Kidney glomerular epithelial cell (primary cell): ENCODE measurements at regions not wholly inside any gene's neighbourhood (a gene's known extent, or its start where the extent isn't known, plus 50 kb on each side); places are given as distances from the start of the nearest gene placed in this dataset.
A peak's percentile ranks its signal among the peaks of the same experiment; 100 is the strongest.
"Not testable (repeated sequence)": the region's sequence is repeated elsewhere in the genome, so short reads cannot be mapped to it uniquely, and the experiment has no call there.

ENCODE experiments used
- DNase-seq: peaks from one replicate; lab custom pipeline; 2025; lab: John Stamatoyannopoulos, UW

GRCh38 chr10:44743535-44743934, 167.6 kb upstream of the TMEM72 start:
- DNase-seq = no peak

- DNase-seq = peak; percentile 76
These were observed 165.2 kb upstream of the TMEM72 start for GRCh38 chr10:44745920-44746319.

DNA sequence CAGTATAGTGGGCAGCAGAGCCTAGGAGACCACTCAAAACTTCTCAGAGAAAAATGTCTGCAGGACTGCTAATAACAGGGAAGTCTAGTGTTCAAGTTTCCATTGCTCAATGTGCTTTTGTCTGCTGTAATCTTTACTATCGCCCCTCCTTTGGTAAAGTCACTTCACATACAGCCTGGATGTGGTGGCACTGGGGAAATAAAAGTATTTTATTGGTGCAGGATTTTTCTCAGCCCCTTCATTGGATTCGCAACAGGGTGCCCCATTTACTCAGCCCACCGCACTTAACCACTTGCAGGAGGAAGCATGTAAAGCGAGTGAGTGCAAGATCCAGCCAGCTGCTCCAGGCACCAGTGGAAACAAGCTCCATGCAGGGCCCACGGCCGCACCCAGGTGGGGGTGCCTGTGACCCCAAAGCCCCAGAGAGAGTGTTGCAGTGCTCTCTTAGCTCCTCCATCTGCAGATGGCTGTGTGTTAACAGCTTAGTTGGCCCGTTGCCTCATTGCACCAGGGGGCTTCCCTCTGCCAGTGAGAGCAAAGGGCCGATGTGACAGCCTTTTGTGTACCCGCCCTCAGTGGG, 163.5 kb upstream of the TMEM72 start:
- no peak for DNase-seq

DNA sequence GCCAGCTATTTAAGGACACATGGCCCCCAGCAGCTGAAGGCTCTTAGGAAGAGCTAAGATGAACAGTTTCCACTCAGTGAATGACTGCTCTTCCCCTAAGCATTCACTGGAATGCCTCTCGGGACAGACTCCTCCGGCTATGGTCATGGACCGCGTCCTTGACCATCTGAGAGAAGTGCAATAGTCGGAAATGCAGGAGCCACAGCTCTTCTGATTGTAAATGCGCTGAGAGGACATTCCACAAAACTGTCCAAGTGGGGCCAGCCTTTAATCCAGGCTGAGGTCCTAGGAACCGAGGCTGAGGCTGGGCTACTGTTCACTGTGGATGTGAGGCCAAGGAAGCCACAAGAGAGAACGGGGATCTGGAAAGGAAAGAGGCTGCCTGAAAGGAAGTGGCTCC, 162.0 kb upstream of the TMEM72 start:
- DNase-seq = peak; percentile 21

DNA sequence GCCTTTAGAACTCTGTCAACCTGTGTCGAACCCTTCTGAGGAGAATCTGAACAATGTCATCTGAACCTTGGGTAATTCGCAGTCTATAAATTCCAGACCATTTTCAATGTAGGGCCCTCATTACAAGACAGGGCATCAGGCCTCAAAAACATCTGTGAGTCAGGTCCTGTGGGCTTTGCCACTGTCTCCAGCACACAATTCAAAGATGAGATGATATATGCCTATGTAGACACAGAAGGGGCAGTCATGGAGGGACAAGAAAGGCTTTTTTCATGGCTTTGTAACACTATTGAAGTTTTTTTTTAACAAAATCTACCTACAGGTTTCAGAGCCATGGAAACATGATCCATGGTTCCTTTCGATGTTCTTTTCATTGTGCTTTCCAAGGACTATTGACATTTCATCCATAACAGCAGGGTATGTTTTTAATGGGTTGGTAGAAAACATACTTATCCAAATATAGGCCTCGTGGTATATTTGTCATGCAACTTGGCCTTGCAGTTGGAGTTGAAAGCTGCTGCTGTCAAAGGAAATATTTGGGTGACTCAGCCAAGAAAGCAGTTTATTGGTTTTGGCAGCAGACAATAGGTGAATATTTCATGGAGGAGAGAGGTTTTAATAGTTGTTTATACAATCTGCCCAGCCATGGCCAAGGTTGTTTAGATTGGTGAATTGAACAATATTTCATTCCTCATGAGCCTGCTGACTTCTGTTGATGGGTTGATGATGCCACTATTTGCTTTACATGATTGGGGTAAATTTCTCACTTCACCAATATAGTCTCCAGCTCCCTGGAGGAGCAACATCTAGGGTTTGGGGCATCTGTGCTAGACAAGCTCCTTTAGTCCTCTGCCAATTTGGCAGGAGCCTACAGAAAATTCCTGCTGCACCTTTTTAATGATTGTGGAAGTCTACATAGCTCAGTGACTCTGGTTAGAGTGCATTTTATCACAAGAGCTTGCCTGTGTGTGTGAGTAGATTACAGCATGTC, 158.4 kb upstream of the TMEM72 start:
- DNase-seq = peak; percentile 98

DNA sequence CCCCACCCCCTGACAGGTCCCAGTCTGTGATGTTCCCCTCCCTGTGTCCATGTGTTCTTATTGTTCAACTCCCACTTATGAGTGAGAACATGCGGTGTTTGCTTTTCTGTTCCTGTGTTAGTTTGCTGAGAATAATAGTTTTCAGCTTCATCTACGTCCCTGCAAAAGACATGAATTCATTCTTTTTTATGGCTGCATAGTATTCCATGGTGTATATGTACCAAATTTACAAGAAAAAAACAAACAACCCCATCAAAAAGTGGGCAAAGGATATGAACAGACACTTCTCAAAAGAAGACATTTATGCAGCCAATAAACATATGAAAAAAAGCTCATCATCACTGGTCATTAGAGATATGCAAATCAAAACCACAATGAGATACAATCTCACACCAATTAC, 156.8 kb upstream of the TMEM72 start:
- DNase-seq = not testable (repeated sequence)

DNA sequence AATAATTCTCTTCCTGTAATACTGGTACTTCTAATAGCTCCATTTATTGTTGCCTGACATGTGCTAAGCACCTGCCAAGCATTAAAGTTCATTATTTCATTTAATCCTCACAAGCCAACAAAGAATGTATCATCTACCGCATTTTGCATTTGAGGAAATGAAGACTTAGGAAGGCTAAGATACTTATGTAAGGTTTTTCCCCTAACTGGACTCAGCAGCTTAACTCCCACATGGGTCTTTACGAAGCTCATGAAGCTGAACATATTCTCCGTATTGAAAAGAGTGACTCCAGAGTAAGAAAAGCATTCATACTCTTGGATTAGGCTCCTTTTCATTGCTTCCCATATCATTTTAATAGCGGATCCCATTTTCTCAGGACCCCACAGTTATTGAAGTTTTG, 155.7 kb upstream of the TMEM72 start:
- no peak for DNase-seq

DNA sequence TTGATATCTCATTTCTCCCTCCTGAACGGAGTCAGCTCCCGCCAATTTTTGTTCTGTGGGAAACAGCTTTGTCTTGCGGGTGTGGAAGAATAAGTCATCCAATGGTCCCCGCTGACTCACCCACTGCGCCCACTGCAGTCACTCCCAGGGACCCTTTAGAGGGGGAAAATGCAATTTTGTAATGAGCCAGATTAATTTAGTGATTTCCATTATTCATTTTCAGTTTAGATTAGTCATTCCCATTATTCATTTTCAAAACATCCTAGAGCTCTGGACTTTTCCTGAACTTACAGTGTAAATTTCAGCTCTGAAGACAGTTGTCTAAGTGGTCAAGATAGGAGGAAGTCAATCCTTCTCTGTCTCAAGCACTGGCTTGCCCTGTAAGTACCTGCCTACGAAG, 154.9 kb upstream of the TMEM72 start:
- peak; percentile 74 for DNase-seq

- no peak for DNase-seq
These were observed 153.5 kb upstream of the TMEM72 start for GRCh38 chr10:44757551-44758205.

- DNase-seq = no peak
These were observed 152.0 kb upstream of the TMEM72 start for GRCh38 chr10:44759122-44759521.

DNA sequence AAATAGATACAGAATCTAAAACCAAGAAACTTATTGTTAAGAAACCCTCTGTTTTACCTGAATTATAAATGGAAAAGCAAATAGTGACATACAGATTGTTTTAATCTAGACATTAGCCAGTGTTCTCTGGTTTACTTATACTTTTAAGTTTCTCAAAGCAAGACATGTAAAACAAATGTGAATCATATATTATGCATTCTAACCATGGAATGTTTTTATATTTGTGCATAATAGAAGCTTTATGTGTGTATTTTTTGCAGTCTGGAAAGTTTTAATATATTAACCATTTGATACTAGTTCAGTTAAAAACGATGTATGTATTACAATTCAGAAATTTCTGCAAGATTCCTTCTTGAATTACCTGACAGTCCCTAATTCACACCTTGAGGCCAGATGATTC, 150.6 kb upstream of the TMEM72 start:
- no peak for DNase-seq

DNA sequence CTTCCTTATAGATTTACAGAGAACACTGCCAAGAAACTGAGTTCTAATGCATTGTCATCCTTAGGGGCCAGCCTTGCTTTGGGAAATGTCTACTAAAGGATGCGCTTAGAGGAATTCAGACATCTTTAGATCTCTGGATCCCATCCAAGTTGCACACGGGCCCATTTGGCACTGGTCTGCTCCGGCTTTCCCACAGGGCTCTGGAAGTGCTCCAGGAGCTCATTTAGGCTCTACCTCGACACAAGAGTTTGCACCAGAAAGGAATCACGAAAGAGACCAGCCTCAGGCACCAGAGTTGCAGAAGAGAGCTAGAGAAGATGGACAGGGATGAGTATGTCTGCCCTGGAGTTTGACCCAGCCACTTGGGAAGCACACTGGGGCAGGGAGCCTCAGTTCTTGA, 150.1 kb upstream of the TMEM72 start:
- DNase-seq = no peak

- no peak for DNase-seq
These were observed 147.8 kb upstream of the TMEM72 start for GRCh38 chr10:44763331-44763730.

DNA sequence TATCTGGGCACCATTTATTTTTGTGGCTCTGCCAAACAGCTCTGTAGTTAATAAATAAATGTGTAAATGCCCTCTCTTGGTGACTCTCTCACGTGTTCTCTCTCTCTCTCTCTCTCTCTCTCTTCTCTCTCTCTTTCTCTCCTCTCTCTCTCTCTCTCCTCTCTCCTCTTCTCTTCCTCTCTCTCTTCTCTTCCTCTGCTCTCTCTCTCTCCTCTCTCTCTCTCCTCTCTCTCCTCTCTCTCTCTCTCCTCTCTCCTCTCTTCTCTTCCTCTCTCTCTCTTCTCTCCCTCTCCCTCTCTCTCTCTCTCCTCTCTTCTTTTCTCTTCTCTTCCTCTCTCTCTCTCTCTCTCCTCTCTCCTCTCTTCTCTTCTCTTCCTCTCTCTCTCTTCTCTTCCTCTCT, 145.8 kb upstream of the TMEM72 start:
- no peak for DNase-seq

- no peak for DNase-seq
These were observed 144.5 kb upstream of the TMEM72 start for GRCh38 chr10:44766631-44767030.

GRCh38 chr10:44769450-44769849, 141.7 kb upstream of the TMEM72 start:
- DNase-seq = no peak

- no peak for DNase-seq
These were observed 139.7 kb upstream of the TMEM72 start for GRCh38 chr10:44771233-44771995.

- DNase-seq = no peak
These were observed 137.6 kb upstream of the TMEM72 start for GRCh38 chr10:44773565-44773964.

DNA sequence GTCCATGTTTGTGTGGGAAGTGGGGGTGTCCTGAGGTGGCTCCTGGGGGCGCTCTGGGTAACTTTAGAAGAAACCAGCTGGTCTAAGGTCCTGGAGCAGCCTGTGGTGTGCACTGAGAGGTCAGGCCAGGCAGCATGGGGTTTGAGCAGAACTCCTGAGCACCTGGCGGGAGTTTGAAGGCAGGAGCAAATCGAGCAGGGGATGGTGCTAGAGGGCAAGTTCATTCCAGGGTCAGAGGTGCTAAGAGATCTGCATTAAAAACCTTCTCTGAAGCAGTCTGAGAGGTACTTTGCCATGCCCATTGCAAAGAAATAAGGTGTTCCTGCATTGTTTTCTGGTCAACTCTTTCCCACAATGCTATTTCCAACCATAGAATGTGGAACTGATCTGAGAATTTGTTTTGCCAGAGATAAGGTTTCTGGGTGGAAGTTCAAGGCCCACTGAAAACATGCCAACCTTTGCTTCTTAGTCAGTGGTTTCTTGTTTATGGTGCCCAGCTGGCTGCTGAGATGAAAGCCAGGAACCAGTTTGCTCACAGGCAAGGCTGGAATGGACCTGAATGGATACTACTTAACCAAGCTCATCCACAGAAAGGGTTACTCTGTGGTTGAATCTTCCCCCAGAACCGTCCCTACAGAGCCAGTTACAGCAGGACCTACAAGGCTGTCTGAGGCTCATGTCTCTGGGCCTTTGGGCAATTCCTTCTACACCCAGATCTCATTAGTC, 136.3 kb upstream of the TMEM72 start:
- DNase-seq = no peak

DNA sequence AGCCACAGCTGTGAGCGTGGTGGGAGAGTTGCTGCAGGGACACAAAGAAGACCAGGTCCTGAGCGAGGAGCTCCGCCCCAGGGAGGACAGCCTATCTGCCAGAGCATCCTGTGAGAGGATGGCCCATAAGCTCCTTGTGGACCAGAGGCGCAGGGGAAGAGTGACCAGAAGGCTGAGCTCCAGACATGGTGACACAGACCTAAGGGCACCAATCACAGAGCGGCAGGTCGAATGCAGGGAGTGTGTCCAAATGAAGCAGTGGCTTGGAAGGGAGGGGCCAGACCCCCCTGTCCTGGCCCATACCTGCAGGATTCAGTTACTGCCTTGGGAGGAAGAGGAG, 135.8 kb upstream of the TMEM72 start:
- no peak for DNase-seq

DNA sequence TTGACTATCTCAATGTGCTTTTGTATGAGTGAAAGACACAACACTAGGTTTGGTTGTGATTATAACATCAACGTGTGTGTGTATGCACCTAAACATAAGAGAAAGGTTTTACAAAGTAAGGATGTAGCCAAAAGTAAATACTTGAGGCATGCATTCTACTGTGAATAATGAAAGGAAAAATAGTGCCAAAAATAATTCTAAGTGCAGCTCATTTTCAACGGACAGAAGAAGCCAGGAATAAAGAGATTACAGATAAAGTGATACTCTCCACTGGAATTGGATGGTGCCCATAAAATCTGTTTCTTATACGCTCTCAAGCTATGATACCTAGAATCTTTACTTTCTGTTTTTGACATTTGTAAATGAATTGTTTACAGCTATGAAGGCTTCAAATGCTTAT, 135.0 kb upstream of the TMEM72 start:
- no peak for DNase-seq

DNA sequence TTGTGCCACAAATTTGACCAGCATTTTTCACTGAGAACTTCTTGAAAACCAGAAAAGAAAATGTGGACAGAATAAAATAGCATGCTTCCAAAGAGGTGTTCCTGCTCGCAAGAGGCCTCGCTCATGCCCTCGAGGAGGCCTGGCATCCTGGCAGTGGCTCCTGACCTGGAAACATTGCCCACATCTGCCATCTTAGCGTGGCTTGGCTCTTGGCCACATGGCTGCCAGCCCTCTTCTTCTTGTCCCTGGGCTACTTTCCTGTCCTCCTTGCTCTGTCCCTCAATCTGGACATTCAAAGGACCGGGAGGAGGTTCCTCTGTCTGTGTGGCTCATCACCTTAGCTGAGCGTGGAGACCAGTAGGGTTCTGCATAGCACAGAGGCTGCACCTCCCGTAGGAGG, 131.6 kb upstream of the TMEM72 start:
- DNase-seq = no peak
